ENCODE measurements at regions not wholly inside any gene's neighbourhood (a gene's known extent, or its start where the extent isn't known, plus 50 kb on each side); places are given as distances from the start of the nearest gene placed in this dataset.

DNA sequence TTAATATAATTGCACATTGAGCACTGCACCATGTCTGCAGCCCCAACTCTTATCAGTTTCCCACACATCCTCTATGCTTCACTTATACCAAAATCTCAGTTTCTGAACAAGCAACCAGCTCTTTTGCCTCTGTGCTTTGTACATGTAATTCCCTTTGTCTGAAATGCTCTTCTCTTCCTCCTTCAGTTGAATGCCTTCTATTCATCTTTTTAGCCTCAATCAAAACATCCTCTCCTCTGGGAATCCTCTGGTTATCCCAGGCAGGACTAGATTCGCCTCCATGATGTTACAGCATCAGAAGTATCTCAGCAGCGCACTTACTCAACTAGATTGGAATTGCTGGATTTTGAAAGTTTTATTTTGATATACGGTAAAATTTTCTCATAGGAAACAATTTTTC is 143.3 kb downstream of the GAS1 start:
- Histone ChIP-seq H3K9me3 (replicated peaks; ENCODE audit: control insufficient read depth, insufficient read depth, low read depth, low read length) (no peaks in the 10 kb centered on the region), H3K27me3 (ENCODE audit: control insufficient read depth in 2 of 2, insufficient read depth in 2 of 2, low read length in 2 of 2) (no peaks in the 10 kb centered on the region), H3K36me3 (ENCODE audit: control insufficient read depth, insufficient read depth, low read length) (no peaks in the 10 kb centered on the region), H3K4me2 (ENCODE audit: insufficient read depth, low read length) (no peak overlapping the region), H3K27ac (ENCODE audit: extremely low read depth, low read depth, low read length) (no peak overlapping the region), H3K4me3 (no peak overlapping the region), H4K20me1 (replicated peaks; ENCODE audit: control insufficient read depth, insufficient read depth, low read length) (no peaks in the 10 kb centered on the region), H3K9me1 (ENCODE audit: control insufficient read depth, insufficient read depth, low read length) (no peaks in the 10 kb centered on the region), H2AFZ (ENCODE audit: low read depth, low read length) (no peak overlapping the region), H3K4me1 (replicated peaks in 1 of 2; ENCODE audit: control insufficient read depth in 2 of 2, insufficient read depth in 2 of 2, low read length in 2 of 2) (no peaks in the 10 kb centered on the region), H3K79me2 (ENCODE audit: control insufficient read depth, insufficient read depth, low read length) (no peaks in the 10 kb centered on the region), H3K9ac (ENCODE audit: insufficient read depth in 1 of 2, low read depth in 2 of 2, low read length in 2 of 2) (no peak overlapping the region)
- no peak for ATAC-seq
- no TSS peak for BruUV-seq (replicated peaks)
- ChIA-PET POLR2A (no interaction called here), CTCF (ENCODE audit: low intra/inter-chr PET ratio) (no interaction called here)
- intact Hi-C loops (cut with micrococcal nuclease): no loop called here
- WGBS (ENCODE audit: insufficient coverage, low coverage, missing lambda C conversion rate): 0% methylated on average over 3 of the region's 3 CpGs
- DNase-seq (ENCODE audit: extremely low read depth in 1 of 4, low spot score in 3 of 4): no peak
- in situ Hi-C loops (cut with MboI): no loop called here
- FAIRE-seq: no peak
- TF ChIP-seq MTF1 (CRISPR knock-in tag; IDR thresholded peaks at IDR 0.05; ENCODE audit: borderline replicate concordance) (no peak), CREB1 (IDR thresholded peaks at IDR 0.05) (no peak), CREB1 (CRISPR knock-in tag; IDR thresholded peaks at IDR 0.05) (no peak), ZNF561 (CRISPR knock-in tag; conservative IDR thresholded peaks at IDR 0.05) (no peak), TRIM28 (IDR thresholded peaks at IDR 0.05) (no peak), CCNT2 (IDR thresholded peaks at IDR 0.05; ENCODE audit: borderline replicate concordance, extremely low read depth, insufficient read length, low read depth, low read length) (no peak), SMARCC2 (IDR thresholded peaks at IDR 0.05; ENCODE audit: low read depth) (no peak), OTX1 (CRISPR knock-in tag; IDR thresholded peaks at IDR 0.05) (no peak), SIRT6 (IDR thresholded peaks at IDR 0.05; ENCODE audit: low read depth, low read length) (no peak), SMAD2 (IDR thresholded peaks at IDR 0.05; ENCODE audit: low read depth, low read length) (no peak), POLR3A (IDR thresholded peaks at IDR 0.05; ENCODE audit: borderline replicate concordance, extremely low read depth, insufficient read depth, insufficient read length) (no peak)
- TF ChIP-seq, protein P1, sequence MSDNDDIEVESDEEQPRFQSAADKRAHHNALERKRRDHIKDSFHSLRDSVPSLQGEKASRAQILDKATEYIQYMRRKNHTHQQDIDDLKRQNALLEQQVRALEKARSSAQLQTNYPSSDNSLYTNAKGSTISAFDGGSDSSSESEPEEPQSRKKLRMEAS (CRISPR knock-in tag; IDR thresholded peaks at IDR 0.05): no peak
- TF ChIP-seq, protein P2, sequence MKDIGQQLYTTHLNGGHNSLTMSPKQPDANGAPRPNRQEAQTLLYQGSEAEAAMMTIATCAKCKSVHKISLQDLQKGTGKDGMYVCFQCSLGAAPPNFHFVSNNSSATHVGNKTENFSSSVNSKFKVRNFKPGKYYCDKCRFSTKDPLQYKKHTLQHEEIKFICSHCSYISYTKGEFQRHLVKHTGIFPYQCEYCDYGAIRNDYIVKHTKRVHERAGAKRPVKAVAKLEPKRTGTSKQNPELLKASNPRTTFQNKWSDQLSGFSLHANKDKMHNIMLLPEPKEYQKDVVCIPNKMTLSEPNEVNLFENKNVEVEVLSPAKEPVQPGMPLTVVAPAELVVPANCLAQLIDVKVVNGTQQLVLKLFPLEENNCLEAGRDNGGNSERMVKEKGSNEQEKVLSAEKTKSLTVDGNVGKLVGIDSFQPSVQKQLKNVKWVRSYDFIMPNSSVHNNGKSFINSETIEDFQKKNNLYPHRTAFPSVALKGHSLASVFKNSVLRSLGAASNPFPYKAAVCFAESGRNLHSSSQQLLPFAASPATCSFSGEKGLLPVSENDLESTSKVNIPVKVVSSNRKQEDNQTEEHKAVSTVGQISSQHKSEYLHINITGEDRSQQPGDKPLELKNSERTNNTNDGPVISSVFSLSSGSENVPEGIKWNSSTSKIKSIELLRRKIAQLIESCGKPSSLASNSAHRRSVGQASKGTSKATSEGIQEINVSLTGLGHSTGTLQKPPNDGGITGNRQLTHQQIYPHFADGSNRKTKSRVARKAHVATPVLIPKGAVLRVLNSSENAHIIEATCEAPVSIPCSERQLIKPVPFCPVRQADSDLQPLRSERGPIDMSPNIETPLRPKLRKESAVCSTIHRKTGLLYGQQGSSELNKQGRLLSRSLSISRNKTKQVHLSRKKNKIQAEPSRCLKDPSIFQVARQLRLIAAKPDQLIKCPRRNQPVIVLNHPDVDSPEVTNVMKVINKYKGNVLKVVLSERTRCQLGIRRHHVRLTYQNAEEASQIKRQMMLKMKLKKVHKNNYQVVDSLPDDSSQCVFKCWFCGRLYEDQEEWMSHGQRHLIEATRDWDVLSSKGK (CRISPR knock-in tag; IDR thresholded peaks at IDR 0.05): no peak
- TF ChIP-seq, protein P3, sequence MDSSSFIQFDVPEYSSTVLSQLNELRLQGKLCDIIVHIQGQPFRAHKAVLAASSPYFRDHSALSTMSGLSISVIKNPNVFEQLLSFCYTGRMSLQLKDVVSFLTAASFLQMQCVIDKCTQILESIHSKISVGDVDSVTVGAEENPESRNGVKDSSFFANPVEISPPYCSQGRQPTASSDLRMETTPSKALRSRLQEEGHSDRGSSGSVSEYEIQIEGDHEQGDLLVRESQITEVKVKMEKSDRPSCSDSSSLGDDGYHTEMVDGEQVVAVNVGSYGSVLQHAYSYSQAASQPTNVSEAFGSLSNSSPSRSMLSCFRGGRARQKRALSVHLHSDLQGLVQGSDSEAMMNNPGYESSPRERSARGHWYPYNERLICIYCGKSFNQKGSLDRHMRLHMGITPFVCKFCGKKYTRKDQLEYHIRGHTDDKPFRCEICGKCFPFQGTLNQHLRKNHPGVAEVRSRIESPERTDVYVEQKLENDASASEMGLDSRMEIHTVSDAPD (CRISPR knock-in tag; IDR thresholded peaks at IDR 0.05): no peak
- TF ChIP-seq, protein P4, sequence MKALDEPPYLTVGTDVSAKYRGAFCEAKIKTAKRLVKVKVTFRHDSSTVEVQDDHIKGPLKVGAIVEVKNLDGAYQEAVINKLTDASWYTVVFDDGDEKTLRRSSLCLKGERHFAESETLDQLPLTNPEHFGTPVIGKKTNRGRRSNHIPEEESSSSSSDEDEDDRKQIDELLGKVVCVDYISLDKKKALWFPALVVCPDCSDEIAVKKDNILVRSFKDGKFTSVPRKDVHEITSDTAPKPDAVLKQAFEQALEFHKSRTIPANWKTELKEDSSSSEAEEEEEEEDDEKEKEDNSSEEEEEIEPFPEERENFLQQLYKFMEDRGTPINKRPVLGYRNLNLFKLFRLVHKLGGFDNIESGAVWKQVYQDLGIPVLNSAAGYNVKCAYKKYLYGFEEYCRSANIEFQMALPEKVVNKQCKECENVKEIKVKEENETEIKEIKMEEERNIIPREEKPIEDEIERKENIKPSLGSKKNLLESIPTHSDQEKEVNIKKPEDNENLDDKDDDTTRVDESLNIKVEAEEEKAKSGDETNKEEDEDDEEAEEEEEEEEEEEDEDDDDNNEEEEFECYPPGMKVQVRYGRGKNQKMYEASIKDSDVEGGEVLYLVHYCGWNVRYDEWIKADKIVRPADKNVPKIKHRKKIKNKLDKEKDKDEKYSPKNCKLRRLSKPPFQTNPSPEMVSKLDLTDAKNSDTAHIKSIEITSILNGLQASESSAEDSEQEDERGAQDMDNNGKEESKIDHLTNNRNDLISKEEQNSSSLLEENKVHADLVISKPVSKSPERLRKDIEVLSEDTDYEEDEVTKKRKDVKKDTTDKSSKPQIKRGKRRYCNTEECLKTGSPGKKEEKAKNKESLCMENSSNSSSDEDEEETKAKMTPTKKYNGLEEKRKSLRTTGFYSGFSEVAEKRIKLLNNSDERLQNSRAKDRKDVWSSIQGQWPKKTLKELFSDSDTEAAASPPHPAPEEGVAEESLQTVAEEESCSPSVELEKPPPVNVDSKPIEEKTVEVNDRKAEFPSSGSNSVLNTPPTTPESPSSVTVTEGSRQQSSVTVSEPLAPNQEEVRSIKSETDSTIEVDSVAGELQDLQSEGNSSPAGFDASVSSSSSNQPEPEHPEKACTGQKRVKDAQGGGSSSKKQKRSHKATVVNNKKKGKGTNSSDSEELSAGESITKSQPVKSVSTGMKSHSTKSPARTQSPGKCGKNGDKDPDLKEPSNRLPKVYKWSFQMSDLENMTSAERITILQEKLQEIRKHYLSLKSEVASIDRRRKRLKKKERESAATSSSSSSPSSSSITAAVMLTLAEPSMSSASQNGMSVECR (CRISPR knock-in tag; IDR thresholded peaks at IDR 0.05): no peak

Data from K562 (cell line).